ENCODE measurements at regions not wholly inside any gene's neighbourhood (a gene's known extent, or its start where the extent isn't known, plus 50 kb on each side); places are given as distances from the start of the nearest gene placed in this dataset.

GRCh38 chr5:107325866-107326265 is 344.9 kb downstream of the EFNA5 start:
- Mint-ChIP-seq H3K36me3 (no peaks in the 10 kb centered on the region), H3K27me3 (no peaks in the 10 kb centered on the region), H3K4me1 (no peaks in the 10 kb centered on the region), H3K9me3 (no peaks in the 10 kb centered on the region), H3K27ac (no peak overlapping the region), H3K4me3 (no peak overlapping the region)
- Histone ChIP-seq H3K9me3 (ENCODE audit: low read length) (no peaks in the 10 kb centered on the region), H3K4me1 (ENCODE audit: insufficient read depth, low read length) (no peaks in the 10 kb centered on the region), H3K36me3 (ENCODE audit: insufficient read depth, low read length) (no peaks in the 10 kb centered on the region), H3K4me3 (ENCODE audit: low read length) (no peak overlapping the region), H3K27me3 (ENCODE audit: insufficient read depth, low read length, poor library complexity, severe bottlenecking) (no peaks in the 10 kb centered on the region), H3K27ac (ENCODE audit: low read depth, low read length) (no peak overlapping the region)
- ChIA-PET POLR2A (no interaction called here), CTCF (no interaction called here)
- DNase-seq: no peak

- Mint-ChIP-seq H3K9me3 (no peaks in the 10 kb centered on the region), H3K4me1 (no peaks in the 10 kb centered on the region), H3K4me3 (no peak overlapping the region), H3K36me3 (no peaks in the 10 kb centered on the region), H3K27me3 (no peaks in the 10 kb centered on the region), H3K27ac (no peak overlapping the region)
- ChIA-PET CTCF (no interaction called here), POLR2A (no interaction called here)
- no peaks in the 10 kb centered on the region for H3K4me1 ChIP-seq (ENCODE audit: insufficient read depth, low read length)
- no peak for DNase-seq
- H3K4me3 ChIP-seq (ENCODE audit: low read length): no peak overlapping the region
- H3K36me3 ChIP-seq (ENCODE audit: insufficient read depth, low read length): no peaks in the 10 kb centered on the region
- no peak overlapping the region for H3K27ac ChIP-seq (ENCODE audit: low read depth, low read length)
- no peaks in the 10 kb centered on the region for H3K9me3 ChIP-seq (ENCODE audit: low read length)
- no peaks in the 10 kb centered on the region for H3K27me3 ChIP-seq (ENCODE audit: insufficient read depth, low read length, poor library complexity, severe bottlenecking)
These were observed 345.9 kb downstream of the EFNA5 start for GRCh38 chr5:107324809-107325208.

- ChIA-PET CTCF (no interaction called here), POLR2A (no interaction called here)
- no peak for DNase-seq
- H3K27ac ChIP-seq (ENCODE audit: low read depth, low read length): no peak overlapping the region
- Mint-ChIP-seq H3K4me3 (no peak overlapping the region), H3K4me1 (no peaks in the 10 kb centered on the region), H3K27me3 (no peaks in the 10 kb centered on the region), H3K36me3 (no peaks in the 10 kb centered on the region), H3K27ac (peak overlapping the region in 1 of 8 donors; percentile 43), H3K9me3 (no peaks in the 10 kb centered on the region)
- no peak overlapping the region for H3K4me3 ChIP-seq (ENCODE audit: low read length)
- H3K36me3 ChIP-seq (ENCODE audit: insufficient read depth, low read length): no peaks in the 10 kb centered on the region
- H3K9me3 ChIP-seq (ENCODE audit: low read length): no peaks in the 10 kb centered on the region
- H3K4me1 ChIP-seq (ENCODE audit: insufficient read depth, low read length): no peaks in the 10 kb centered on the region
- no peaks in the 10 kb centered on the region for H3K27me3 ChIP-seq (ENCODE audit: insufficient read depth, low read length, poor library complexity, severe bottlenecking)
These were observed 346.7 kb downstream of the EFNA5 start for GRCh38 chr5:107324071-107324470.

- CTCF ChIA-PET: no interaction called here
- Mint-ChIP-seq H3K36me3 (no peaks in the 10 kb centered on the region), H3K4me1 (no peaks in the 10 kb centered on the region), H3K9me3 (no peaks in the 10 kb centered on the region), H3K4me3 (no peak overlapping the region), H3K27me3 (no peaks in the 10 kb centered on the region), H3K27ac (no peak overlapping the region)
- Histone ChIP-seq H3K9me3 (ENCODE audit: low read length) (no peaks in the 10 kb centered on the region), H3K36me3 (ENCODE audit: insufficient read depth, low read length) (no peaks in the 10 kb centered on the region), H3K4me1 (ENCODE audit: insufficient read depth, low read length) (no peaks in the 10 kb centered on the region), H3K4me3 (ENCODE audit: low read length) (no peak overlapping the region), H3K27me3 (ENCODE audit: insufficient read depth, low read length, poor library complexity, severe bottlenecking) (no peaks in the 10 kb centered on the region), H3K27ac (ENCODE audit: low read depth, low read length) (no peak overlapping the region)
- DNase-seq: no peak
- POLR2A ChIA-PET: no interaction called here
These were observed 347.2 kb downstream of the EFNA5 start for GRCh38 chr5:107323536-107323935.

- Histone ChIP-seq H3K36me3 (ENCODE audit: insufficient read depth, low read length) (no peaks in the 10 kb centered on the region), H3K4me3 (ENCODE audit: low read length) (no peak overlapping the region), H3K27ac (ENCODE audit: low read depth, low read length) (no peak overlapping the region), H3K27me3 (ENCODE audit: insufficient read depth, low read length, poor library complexity, severe bottlenecking) (no peaks in the 10 kb centered on the region), H3K9me3 (ENCODE audit: low read length) (no peaks in the 10 kb centered on the region), H3K4me1 (ENCODE audit: insufficient read depth, low read length) (no peaks in the 10 kb centered on the region)
- Mint-ChIP-seq H3K9me3 (no peaks in the 10 kb centered on the region), H3K4me1 (no peaks in the 10 kb centered on the region), H3K27me3 (peaks cover 0 to 2% of the 10 kb centered on the region in 2 donors), H3K36me3 (no peaks in the 10 kb centered on the region), H3K4me3 (no peak overlapping the region), H3K27ac (no peak overlapping the region)
- POLR2A ChIA-PET: no interaction called here
- CTCF ChIA-PET: no interaction called here
- DNase-seq: no peak
These were observed 347.8 kb downstream of the EFNA5 start for GRCh38 chr5:107322936-107323335.

- Mint-ChIP-seq H3K27me3 (peaks cover 0 to 3% of the 10 kb centered on the region in 2 donors), H3K36me3 (no peaks in the 10 kb centered on the region), H3K9me3 (no peaks in the 10 kb centered on the region), H3K27ac (no peak overlapping the region), H3K4me1 (no peaks in the 10 kb centered on the region), H3K4me3 (no peak overlapping the region)
- no peak for DNase-seq
- no peak overlapping the region for H3K4me3 ChIP-seq (ENCODE audit: low read length)
- no peaks in the 10 kb centered on the region for H3K4me1 ChIP-seq (ENCODE audit: insufficient read depth, low read length)
- CTCF ChIA-PET: no interaction called here
- H3K27ac ChIP-seq (ENCODE audit: low read depth, low read length): no peak overlapping the region
- no peaks in the 10 kb centered on the region for H3K9me3 ChIP-seq (ENCODE audit: low read length)
- no peaks in the 10 kb centered on the region for H3K36me3 ChIP-seq (ENCODE audit: insufficient read depth, low read length)
- POLR2A ChIA-PET: no interaction called here
- H3K27me3 ChIP-seq (ENCODE audit: insufficient read depth, low read length, poor library complexity, severe bottlenecking): no peaks in the 10 kb centered on the region
These were observed 348.8 kb downstream of the EFNA5 start for GRCh38 chr5:107321906-107322305.

GRCh38 chr5:107320846-107321245 is 349.9 kb downstream of the EFNA5 start:
- DNase-seq: no peak
- no peak overlapping the region for H3K4me3 ChIP-seq (ENCODE audit: low read length)
- H3K36me3 Mint-ChIP-seq: no peaks in the 10 kb centered on the region
- H3K4me1 ChIP-seq (ENCODE audit: insufficient read depth, low read length): no peaks in the 10 kb centered on the region
- no peak overlapping the region for H3K27ac Mint-ChIP-seq
- H3K27me3 ChIP-seq (ENCODE audit: insufficient read depth, low read length, poor library complexity, severe bottlenecking): no peaks in the 10 kb centered on the region
- ChIA-PET CTCF (no interaction called here), POLR2A (no interaction called here)
- H3K9me3 Mint-ChIP-seq: no peaks in the 10 kb centered on the region
- H3K27me3 Mint-ChIP-seq: peaks cover 0 to 3% of the 10 kb centered on the region in 2 donors
- no peak overlapping the region for H3K27ac ChIP-seq (ENCODE audit: low read depth, low read length)
- H3K4me3 Mint-ChIP-seq: no peak overlapping the region
- H3K36me3 ChIP-seq (ENCODE audit: insufficient read depth, low read length): no peaks in the 10 kb centered on the region
- no peaks in the 10 kb centered on the region for H3K9me3 ChIP-seq (ENCODE audit: low read length)
- no peaks in the 10 kb centered on the region for H3K4me1 Mint-ChIP-seq

GRCh38 chr5:107320376-107320775 is 350.4 kb downstream of the EFNA5 start:
- Mint-ChIP-seq H3K36me3 (no peaks in the 10 kb centered on the region), H3K4me3 (no peak overlapping the region), H3K27ac (no peak overlapping the region), H3K27me3 (peaks cover 0 to 3% of the 10 kb centered on the region in 2 donors), H3K4me1 (no peaks in the 10 kb centered on the region), H3K9me3 (no peaks in the 10 kb centered on the region)
- no peaks in the 10 kb centered on the region for H3K4me1 ChIP-seq (ENCODE audit: insufficient read depth, low read length)
- no peaks in the 10 kb centered on the region for H3K9me3 ChIP-seq (ENCODE audit: low read length)
- no peaks in the 10 kb centered on the region for H3K36me3 ChIP-seq (ENCODE audit: insufficient read depth, low read length)
- H3K27ac ChIP-seq (ENCODE audit: low read depth, low read length): no peak overlapping the region
- H3K27me3 ChIP-seq (ENCODE audit: insufficient read depth, low read length, poor library complexity, severe bottlenecking): no peaks in the 10 kb centered on the region
- CTCF ChIA-PET: no interaction called here
- no peak overlapping the region for H3K4me3 ChIP-seq (ENCODE audit: low read length)
- POLR2A ChIA-PET: no interaction called here
- no peak for DNase-seq

GRCh38 chr5:107319901-107320300 is 350.8 kb downstream of the EFNA5 start:
- Histone ChIP-seq H3K4me1 (ENCODE audit: insufficient read depth, low read length) (no peaks in the 10 kb centered on the region), H3K9me3 (ENCODE audit: low read length) (no peaks in the 10 kb centered on the region), H3K27me3 (ENCODE audit: insufficient read depth, low read length, poor library complexity, severe bottlenecking) (no peaks in the 10 kb centered on the region), H3K36me3 (ENCODE audit: insufficient read depth, low read length) (no peaks in the 10 kb centered on the region), H3K4me3 (ENCODE audit: low read length) (no peak overlapping the region), H3K27ac (ENCODE audit: low read depth, low read length) (no peak overlapping the region)
- H3K27me3 Mint-ChIP-seq: peaks cover 0 to 3% of the 10 kb centered on the region in 2 donors
- CTCF ChIA-PET: no interaction called here
- no peaks in the 10 kb centered on the region for H3K9me3 Mint-ChIP-seq
- H3K27ac Mint-ChIP-seq: no peak overlapping the region
- no peaks in the 10 kb centered on the region for H3K36me3 Mint-ChIP-seq
- no peaks in the 10 kb centered on the region for H3K4me1 Mint-ChIP-seq
- DNase-seq: no peak
- no peak overlapping the region for H3K4me3 Mint-ChIP-seq
- POLR2A ChIA-PET: no interaction called here

Measured in CD8-positive, alpha-beta memory T cell (primary cell).